Mucosa of gallbladder (tissue), 1 donor: ENCODE measurements at regions not wholly inside any gene's neighbourhood (a gene's known extent, or its start where the extent isn't known, plus 50 kb on each side); places are given as distances from the start of the nearest gene placed in this dataset.
A peak's percentile ranks its signal among the peaks of the same experiment; 100 is the strongest.

ENCODE experiments used
- DNase-seq: peaks from one replicate; pipeline ENCODE4 v3.0.0-alpha.2; 2020; ENCODE audit warnings: low spot score
- donor health status: DM: no; HTN: no; CAD: no.

DNA sequence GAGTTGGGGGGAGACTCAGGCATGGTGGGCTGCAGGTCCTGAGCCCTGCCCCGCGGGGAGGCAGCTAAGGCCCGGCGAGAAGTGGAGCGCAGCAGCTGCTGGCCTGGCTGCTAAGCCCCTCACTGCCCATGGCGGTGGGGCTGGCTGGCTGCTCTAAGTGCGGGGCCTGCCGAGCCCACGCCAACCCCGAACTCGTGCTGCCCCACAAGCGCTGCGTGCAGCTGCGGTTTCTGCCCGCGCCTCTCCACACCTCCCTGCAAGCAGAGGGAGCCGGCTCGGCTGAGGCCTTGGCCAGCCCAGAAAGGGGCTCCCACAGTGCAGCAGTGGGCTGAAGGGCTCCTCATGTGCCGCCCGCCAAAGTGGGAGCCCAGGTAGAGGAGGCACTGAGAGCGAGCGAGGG, 1355.1 kb upstream of the WWC1 start:
- no peak for DNase-seq

DNA sequence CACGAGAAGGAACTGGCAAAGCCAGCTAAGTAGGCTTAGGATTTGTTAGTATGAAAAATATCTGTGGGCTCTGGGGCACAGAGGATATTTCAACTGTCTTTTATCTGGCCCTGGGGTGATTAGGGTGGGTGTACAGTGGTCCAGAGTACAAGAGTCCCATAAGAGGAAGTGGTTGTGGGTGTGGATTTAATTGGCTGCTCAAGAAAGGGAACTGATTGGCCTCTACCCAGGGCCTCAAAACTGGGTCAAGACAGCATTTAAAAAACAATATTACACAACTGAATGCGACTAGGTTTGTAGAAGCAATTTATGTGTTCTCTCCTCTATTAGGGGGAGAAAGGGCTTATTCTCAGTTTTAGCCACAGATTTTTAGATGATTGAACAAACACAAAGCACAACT, 1353.4 kb upstream of the WWC1 start:
- DNase-seq = no peak

DNA sequence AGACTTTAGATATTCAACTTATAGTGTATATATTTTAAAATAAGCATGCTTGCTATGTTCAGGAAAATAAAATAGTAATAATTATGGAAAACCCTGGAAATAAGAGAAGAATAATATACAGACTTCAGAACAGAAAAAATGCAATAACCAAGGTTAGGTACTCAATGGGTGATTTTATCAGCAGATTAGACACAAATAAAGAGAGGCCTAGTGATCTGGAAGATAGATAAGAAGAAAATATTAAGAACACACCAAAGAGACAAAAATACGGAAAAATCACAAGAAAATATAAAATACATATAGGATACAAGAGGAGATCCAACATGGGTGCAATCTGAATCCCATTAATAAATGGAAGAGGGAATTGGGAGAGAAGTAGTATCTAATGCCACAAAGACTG, 1348.5 kb upstream of the WWC1 start:
- no peak for DNase-seq

DNA sequence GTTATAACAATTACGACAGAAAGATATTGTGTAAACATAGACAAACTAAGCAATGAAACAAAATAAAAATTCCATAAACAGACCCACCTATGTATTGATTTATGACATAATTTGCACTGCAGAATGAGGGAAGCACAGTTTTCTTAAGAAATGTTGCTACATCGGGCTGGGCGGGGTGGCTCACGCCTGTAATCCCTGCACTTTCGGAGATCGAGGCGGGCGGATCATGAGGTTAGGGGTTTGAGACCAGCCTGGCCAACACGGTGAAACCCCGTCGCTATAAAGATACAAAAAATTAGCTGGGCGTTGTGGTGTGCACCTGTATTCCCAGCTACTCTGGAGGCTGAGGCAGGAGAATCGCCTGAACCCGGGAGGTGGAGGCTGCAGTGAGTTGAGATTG, 1344.4 kb upstream of the WWC1 start:
- no peak for DNase-seq

DNA sequence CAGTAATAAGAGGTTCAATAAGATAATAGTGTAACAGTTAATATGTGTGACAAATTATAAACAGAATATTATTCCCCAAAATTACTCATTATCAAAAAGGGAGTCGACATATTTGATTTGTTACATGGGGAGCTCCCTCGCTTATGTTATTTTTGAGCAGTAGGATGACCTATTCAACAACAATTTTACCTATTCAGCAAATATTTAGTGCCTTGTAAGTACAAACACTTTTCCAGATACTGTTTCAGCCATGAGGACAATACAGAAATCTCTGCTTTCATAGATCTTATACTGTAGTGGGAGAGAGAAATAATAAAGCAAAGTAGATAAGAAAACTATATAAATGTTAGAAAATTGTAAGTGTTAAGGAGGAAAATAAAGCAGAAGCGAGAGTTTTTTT, 1342.8 kb upstream of the WWC1 start:
- no peak for DNase-seq

DNA sequence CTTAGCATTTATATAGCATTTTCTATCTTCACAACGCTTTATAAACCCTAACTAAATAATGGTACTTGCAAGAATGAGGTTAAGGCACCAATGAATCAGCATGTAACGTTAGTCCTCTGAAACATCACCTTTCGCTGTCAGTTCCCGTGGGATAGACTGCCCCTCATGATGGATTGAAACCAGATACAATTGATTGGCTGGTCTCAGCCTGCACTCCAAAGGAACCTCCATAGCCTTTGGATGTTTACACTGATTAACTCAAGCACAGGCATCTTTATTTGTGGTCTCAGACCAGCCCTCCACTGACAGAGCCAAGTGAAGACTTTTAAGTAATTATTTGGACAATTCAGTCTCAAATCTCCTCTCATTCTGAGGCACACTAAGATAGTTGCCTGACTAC, 1339.4 kb upstream of the WWC1 start:
- no peak for DNase-seq

DNA sequence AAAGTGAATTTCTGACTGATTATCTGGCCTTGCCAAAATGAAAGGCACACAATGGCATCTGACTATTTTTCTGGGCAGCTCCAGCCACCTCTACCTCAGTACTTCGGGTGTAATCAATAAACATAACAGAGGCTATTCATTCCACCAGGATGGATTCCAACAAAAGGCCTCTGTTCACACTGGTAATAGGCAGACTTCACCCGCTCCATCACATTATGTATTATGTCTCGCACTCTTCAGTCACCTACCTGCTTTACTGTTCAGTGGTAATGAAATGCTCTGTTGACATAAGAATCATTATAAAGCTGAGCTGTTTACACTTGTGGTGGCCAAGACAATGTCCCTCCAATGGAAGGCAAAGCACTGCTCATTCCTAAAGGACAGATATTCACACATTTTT, 1333.7 kb upstream of the WWC1 start:
- no peak for DNase-seq

DNA sequence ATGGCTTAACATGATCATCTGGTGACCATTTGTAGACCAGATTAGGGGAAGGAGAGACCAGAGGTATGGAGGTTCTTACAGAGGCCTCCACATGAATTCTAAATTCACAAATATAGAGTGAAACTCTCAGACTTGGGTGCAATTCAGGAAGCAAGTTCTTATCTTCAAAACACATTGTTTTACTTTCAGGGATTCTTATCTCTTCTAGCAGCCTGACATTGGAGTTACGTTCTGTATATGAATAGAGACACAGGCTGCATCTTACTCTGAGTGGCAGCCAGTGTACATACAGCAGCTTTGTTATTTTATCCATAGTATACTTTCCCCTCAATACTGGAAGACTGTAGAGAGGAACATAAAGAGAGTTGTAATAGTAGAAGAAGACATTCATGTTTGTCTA, 1331.7 kb upstream of the WWC1 start:
- no peak for DNase-seq

DNA sequence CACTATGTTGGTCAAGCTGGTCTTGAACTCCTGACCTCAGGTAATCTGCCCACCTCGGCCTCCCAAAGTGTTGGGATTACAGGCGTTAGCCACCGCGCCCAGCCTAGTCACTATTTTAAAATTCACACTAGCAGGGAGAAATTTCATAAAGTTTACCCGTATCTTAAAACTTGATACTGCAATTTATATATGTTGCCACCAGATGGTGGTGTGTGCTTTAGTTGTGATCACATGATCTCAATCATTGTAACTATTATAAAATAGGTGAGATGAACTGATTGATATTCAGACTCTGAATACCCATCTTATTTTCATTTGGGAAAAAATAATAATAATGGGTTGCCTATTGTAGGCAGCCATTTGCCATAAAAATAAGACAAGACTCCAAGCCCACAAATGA, 1330.4 kb upstream of the WWC1 start:
- no peak for DNase-seq

DNA sequence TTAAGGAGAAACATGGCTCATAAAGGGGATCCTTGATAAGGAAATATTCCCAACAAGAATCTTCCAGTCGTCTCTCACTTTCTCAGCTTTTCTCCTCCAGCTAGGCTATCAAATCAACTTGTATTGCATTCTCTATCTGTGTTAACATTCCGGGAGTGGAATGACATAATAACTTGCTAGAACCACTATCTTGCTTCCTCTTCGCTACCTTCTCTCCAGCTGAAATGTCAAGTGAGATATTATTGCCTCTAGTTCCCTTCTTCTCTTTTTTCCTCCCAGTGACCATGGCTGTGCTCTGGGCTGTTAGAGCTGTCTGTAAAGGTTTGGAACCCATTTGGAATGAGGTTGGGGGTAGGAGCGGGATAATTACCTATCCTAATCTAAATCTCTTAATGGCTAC, 1329.5 kb upstream of the WWC1 start:
- DNase-seq = no peak

DNA sequence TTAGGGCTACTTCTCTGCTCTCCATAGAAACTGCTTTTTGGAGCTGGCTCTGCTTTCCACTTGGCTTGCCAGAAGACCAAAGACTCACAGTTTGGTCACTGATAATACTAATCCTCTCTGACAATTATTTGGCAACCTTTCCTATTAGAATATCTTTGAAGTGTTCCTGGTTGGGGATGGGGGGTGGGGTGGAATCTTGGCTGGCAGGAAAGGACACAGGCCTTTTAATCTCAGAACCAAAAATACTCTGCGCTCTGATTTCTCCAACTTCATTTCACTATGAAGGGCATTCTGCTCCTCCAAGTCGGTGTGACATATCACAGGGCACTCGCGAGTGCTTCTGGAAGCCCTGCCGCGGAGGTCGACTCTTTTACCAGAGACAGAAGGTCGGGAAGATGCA, 1329.0 kb upstream of the WWC1 start:
- DNase-seq = no peak

DNA sequence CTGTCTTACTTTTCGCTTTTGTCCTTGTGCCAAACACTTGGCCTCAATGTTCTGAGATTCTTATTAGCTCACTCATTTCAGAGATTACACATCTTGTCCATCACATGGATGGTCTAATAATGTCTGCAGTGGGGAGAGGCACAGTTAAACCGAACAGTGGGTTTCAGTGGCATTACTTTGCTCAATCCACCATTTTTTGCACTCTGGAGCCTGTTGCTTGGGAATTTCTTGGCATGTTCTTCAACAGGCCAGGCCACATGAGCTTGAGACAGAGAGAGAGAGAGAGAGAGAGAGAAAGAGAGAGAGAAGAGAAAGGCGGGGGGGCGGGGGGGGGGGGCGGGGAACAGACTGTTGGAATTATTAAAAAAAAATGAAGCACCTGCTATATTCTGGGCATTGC, 1327.8 kb upstream of the WWC1 start:
- DNase-seq = no peak

DNA sequence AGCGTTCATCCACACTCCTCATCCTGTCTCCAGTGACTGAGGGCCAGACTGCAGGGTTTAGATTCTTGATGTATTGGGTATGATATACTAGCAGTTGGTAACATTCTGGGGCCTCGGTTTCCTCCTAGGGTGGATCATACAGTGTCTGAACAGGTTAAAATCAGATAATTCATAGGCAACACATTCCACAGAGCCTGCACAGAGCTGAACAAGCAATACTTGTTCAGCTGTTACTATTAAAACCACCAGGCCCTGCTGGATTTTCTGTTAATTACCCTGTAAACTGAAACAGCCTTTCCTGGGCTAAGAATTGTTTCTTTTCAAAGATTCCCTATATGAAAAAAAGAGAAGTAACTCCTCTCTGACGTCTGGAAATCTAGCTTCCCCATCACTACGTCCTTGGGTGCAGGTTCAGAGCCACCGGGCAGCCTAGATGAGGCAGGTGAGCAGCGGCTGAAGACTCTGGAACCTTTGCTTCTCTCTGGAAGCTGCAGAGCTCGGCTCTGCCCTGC, 1313.5 kb upstream of the WWC1 start:
- no peak for DNase-seq

DNA sequence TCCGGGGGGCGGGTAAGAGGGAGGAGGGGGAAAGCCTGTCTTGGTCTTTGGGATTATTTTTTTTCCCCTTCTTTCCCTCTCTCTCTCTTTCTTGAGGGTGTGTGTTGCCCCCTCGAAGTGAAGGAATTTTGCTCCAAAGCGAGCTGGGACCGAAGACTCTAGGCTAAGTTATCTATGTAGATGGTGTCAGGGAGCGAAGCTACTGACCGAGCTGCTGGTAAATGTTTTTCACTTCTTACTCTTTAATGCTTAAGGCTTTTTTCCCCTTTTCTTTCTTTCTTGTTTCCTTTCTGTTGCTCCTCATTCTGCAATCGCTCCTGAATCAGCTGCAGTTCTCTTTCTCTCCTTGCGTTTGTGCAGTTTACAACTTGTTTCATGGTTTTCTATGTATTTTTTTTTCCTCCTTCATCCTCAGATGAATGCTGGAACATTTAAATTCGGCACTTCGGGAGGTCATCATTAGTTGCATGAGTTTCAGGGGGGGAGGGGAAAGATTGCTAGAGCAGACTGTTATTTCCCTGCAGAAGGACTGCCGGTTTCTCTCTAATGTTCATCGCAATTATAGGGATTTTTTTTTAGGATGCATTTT, 1312.0 kb upstream of the WWC1 start:
- DNase-seq = no peak

DNA sequence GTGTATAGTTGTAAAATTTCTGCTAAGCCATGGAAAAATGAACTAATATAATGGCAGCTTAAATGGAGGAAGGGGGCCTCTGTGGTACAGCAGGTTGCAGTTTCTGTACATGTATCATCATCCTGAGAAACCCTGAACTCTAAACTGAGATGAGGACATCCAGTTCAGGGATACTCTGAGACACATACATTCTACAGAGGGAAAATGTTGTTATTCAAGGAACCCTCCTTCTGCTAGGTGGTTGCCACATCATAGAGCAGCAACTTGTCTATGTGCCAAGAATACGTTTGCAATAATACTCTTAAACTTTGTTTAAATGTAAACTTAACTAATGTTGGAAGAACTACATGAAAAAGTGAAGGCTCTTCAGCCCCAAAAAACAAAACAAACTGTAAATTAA, 1310.8 kb upstream of the WWC1 start:
- no peak for DNase-seq

DNA sequence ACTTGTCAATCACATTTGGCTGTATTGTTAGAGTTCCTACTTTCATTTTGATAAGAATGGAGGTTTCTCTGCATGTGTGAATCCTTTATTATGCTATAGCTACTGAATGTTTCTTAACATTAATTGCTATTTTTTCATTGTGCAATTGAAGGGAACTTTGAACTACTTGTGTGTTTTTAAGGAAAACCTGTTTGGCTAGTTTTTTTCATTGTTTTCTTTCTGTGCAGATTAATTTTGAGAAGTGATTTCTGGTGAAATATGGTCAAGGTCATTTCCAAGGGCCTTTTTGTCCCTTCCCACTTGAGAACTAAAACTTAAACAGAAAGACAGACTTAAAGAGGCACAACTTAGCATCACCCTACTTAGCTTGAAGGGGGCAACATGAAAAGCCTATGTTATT, 1309.2 kb upstream of the WWC1 start:
- DNase-seq = no peak

DNA sequence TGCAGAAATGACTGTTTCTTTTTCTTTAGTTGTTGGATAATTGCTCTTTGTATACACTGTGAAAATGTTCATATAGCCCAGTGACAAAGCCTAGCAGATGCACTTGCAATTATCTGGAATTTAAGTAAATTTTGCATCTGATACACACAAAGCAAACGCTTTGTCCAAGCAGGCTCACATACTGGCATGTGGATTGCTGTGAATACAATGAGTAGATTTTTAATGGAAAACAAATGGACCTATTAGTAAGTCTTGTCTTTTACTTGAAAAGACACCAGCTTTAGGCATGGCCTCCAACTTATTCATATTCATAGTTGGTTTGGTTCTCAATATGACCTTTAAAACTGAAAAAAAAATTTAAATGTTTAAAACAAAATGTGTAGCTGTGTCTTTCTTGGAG, 1299.8 kb upstream of the WWC1 start:
- no peak for DNase-seq

DNA sequence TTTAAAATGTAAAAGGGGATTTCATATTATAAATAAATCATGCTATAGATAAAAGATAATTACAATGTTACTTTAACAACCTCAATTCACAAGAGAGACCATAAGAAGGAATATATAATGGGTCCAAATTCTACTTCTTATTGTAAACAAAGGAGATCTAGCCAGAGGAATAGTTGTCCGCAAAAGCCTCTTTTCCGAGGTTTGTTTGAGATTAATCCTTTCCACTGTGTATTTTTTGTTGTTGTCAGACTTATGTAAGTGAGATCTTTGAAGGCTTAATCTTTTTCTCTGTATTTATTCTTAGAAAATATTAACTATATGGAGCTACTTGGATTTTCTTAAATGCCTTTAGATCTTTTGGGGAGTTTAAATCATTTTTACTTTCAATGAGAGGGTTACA, 1299.3 kb upstream of the WWC1 start:
- DNase-seq = no peak

DNA sequence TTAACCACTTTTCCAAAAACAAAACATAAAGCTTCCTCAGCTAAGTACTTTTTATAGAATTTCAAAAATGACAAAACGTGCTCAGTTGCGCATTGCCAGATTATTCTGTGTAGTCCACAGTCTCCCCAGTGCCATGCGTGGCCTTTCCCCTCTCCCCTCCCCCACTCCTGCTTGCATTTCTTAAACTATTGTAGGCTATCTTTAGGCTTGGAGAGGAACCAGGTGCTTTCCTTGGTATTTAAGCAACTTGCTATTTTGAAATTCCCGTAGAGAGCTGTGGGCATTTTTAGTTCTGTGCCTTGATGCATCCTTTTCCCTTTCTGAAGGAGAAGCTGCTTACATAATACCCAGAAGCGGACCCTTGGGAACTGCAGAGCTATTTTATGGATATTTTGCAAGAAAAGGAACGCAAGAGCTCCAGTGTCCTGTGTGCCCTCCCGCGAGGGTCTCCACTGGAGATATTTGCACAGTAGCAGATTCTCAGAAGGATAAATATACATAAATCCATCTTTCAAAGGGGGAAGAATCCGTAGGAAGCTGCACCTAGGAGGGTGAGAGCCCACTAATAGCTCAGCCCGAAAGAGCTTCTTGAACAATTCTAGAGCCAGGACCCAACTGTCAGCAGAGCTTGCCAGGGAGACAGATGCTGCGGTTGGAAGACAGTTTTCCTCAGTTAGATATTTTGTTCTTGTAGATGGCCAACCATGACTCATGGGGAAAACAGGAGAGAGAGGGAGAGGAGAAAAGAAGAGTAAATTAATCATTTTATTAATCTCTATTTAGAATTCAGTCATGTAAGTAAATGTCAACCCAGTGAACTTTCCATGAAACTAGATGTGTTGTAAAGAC, 1298.3 kb upstream of the WWC1 start:
- peak; percentile 16 for DNase-seq

DNA sequence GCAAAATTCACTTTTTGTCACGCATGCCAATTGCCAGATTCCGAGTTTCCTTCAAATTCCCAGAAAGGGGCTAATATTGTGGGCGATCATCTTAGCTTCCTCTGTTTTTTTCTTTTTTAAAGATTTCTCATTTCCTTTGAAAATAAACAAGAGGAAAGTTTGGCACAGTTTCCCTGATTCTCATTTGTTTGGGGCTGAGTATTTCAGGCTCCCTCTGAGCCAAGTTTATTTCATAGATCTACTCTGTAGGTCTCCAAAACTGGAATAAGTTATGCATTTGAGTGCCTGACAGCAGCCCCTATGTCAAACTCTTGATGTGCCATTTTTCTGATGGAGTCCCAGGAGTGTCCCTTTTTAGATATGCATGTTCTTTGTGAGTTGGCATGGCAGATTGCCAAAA, 1297.2 kb upstream of the WWC1 start:
- DNase-seq = no peak

DNA sequence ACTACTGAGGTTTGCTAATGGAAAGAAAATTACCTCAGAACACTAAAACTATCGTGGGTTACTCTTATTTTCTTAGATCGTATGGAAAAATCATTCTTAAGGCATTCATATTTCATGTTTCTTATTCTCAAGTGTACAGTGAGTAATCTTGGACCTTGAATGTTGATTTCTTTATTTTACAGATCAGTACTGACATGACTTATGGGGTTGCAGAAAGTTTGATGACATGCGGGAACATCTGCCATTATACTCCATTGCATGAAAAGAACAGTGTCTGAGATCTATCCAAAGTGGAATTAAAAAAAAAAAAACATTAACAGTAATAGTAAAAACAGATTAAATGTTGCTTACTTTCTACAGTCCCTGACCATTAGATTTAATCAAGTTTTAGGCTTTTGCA, 1290.2 kb upstream of the WWC1 start:
- no peak for DNase-seq

DNA sequence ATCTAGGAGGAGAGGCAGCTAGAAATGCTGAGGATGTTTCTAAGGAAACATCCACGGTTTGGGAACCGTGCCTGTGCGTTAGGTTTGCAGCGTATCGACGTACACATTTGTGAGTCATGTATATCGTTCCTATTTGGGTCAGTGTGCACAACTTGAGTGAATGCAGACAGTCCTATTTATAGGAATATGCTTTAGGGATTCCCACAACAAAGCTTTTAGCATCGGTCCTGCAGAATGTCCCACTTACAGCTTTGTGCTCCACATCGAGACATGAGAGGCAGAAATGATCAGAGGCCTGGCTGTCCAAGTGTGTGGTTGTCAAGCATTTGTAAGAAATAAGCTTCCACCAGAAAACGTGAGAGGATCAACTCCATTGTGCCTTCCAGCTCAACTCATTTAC, 1282.7 kb upstream of the WWC1 start:
- DNase-seq = no peak

DNA sequence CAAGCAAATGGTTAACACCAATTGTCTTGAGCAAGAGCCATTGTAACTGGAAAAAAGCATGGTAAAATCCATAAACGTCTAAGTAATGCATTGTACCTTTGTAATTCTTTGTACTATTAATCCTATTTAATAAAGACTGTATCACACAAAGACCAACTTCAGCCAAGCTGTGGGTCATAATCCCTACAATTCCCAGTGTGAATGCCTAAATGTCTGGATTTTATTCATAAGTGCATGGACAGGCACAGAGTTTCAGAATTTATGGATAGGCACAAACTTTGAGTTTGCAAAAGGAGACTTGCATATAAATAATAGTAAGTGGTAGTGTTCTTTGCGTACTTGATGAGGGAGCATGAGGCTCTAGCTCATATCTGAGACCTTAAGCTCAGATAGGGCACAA, 1280.2 kb upstream of the WWC1 start:
- no peak for DNase-seq
